ENCODE measurements at regions not wholly inside any gene's neighbourhood (a gene's known extent, or its start where the extent isn't known, plus 50 kb on each side); places are given as distances from the start of the nearest gene placed in this dataset.

- Histone ChIP-seq H2AFZ (ENCODE audit: low read length) (no peak overlapping the region), H3K4ac (replicated peaks; ENCODE audit: insufficient read length, low read depth, low read length) (no peak overlapping the region), H4K5ac (ENCODE audit: insufficient read length, low read depth, low read length) (no peak overlapping the region), H3K9me3 (ENCODE audit: insufficient read depth in 2 of 2, low read depth in 1 of 2, low read length in 1 of 2) (no peaks in the 10 kb centered on the region), H2BK120ac (replicated peaks; ENCODE audit: low read depth, low read length) (no peak overlapping the region), H3K4me3 (ENCODE audit: extremely low read depth in 1 of 4, insufficient read depth in 2 of 4, low read depth in 3 of 4, low read length in 4 of 4) (no peak overlapping the region), H4K20me1 (replicated peaks in 1 of 2; ENCODE audit: control insufficient read depth in 1 of 2, insufficient read depth in 2 of 2, low read length in 2 of 2) (no peaks in the 10 kb centered on the region), H3K79me2 (ENCODE audit: control insufficient read depth in 1 of 2, insufficient read depth in 2 of 2, low read length in 2 of 2) (no peaks in the 10 kb centered on the region), H2BK5ac (ENCODE audit: low read depth, low read length) (no peak overlapping the region), H3K56ac (replicated peaks; ENCODE audit: insufficient read length, low read depth, low read length) (no peak overlapping the region), H3K27ac (ENCODE audit: low read depth, low read length) (no peak overlapping the region), H3K4me1 (replicated peaks in 1 of 4; ENCODE audit: control insufficient read depth in 3 of 4, insufficient read depth in 4 of 4, low read length in 3 of 4) (peaks cover 0 to 1% (median 0%) of the 10 kb centered on the region in 4 experiments; a peak in 1 of 7 replicates), H2AK5ac (ENCODE audit: low read depth, low read length) (no peak overlapping the region), H3K79me1 (ENCODE audit: low read depth, low read length) (no peaks in the 10 kb centered on the region), H3K4me2 (ENCODE audit: insufficient read depth in 1 of 2, low read depth in 2 of 2, low read length in 2 of 2) (no peak overlapping the region), H4K91ac (replicated peaks; ENCODE audit: insufficient read length, low read length) (no peak overlapping the region), H3K9ac (replicated peaks in 1 of 4; ENCODE audit: extremely low read depth in 1 of 4, low read depth in 3 of 4, low read length in 3 of 4) (no peak overlapping the region), H4K8ac (ENCODE audit: extremely low read depth, insufficient read depth, low read length) (no peak overlapping the region), H3K14ac (ENCODE audit: insufficient read length) (no peak overlapping the region), H2BK15ac (ENCODE audit: low read length) (no peak overlapping the region), H3K36me3 (ENCODE audit: control insufficient read depth in 2 of 4, insufficient read depth in 4 of 4, low read length in 3 of 4) (no peaks in the 10 kb centered on the region), H3K27me3 (replicated peaks in 1 of 4; ENCODE audit: control insufficient read depth in 3 of 4, extremely low read depth in 1 of 4, insufficient read depth in 3 of 4, low read length in 3 of 4) (no peaks in the 10 kb centered on the region), H2BK12ac (ENCODE audit: low read depth, low read length) (no peak overlapping the region), H2BK20ac (ENCODE audit: low read length) (no peak overlapping the region), H3K18ac (ENCODE audit: extremely low read depth, low read length) (no peak overlapping the region), H3K23me2 (ENCODE audit: low read depth, low read length) (no peaks in the 10 kb centered on the region), H3K23ac (ENCODE audit: insufficient read length) (no peak overlapping the region)
- 71% methylated on average over 5 of the region's 5 CpGs; no CpG with 5 or more reads in 1 of the 2 experiments for WGBS, 2 experiments (ENCODE audit: extremely low coverage in 1 of 2, insufficient coverage in 1 of 2, insufficient read length in 1 of 2, insufficient replicate concordance in 2 of 2, low coverage in 1 of 2, low lambda C conversion rate in 2 of 2, missing lambda C conversion rate in 1 of 2)
- DNase-seq (ENCODE audit: low read depth in 1 of 2, low spot score in 2 of 2) (no peak), FAIRE-seq (no peak)
- ChIA-PET CTCF (ENCODE audit: partially characterized antibody) (interaction anchor here (0.6 kb wide), 1 partner anchor 1316 kb away, joined by 3 read pairs; no protein-coding TSS in a partner anchor), POLR2A (ENCODE audit: partially characterized antibody) (no interaction called here)
- TF ChIP-seq EP300 (IDR thresholded peaks at IDR 0.05; ENCODE audit: borderline replicate concordance in 1 of 2, low read depth in 2 of 2, low read length in 2 of 2) = no peak
- no peak for TF ChIP-seq TCF12 (IDR thresholded peaks at IDR 0.05; ENCODE audit: low read depth, low read length)
- no peak for TF ChIP-seq JUND (IDR thresholded peaks at IDR 0.05; ENCODE audit: low read length)
Observed at GRCh38 chr2:215780313-215780712, 233.0 kb downstream of the MREG start.

Data from H1 (cell line).